ENCODE measurements at regions not wholly inside any gene's neighbourhood (a gene's known extent, or its start where the extent isn't known, plus 50 kb on each side); places are given as distances from the start of the nearest gene placed in this dataset.

- Histone ChIP-seq H2AFZ (ENCODE audit: low read depth) (no peak overlapping the region), H3K79me2 (ENCODE audit: insufficient read depth) (no peaks in the 10 kb centered on the region), H3K27ac (ENCODE audit: low read depth in 2 of 2, low read length in 1 of 2) (no peak overlapping the region), H3F3A (replicated peaks; ENCODE audit: insufficient read depth) (no peaks in the 10 kb centered on the region), H3K4me3 (ENCODE audit: low read depth in 2 of 2, low read length in 1 of 2) (no peak overlapping the region), H3K9me3 (no peaks in the 10 kb centered on the region), H3K9ac (no peak overlapping the region), H3K4me1 (ENCODE audit: control insufficient read depth in 1 of 2, insufficient read depth in 2 of 2, low read depth in 1 of 2, low read length in 1 of 2) (no peaks in the 10 kb centered on the region), H4K20me1 (ENCODE audit: insufficient read depth) (no peaks in the 10 kb centered on the region), H3K36me3 (replicated peaks in 1 of 2; ENCODE audit: control insufficient read depth in 1 of 2, insufficient read depth in 2 of 2, low read length in 1 of 2) (no peaks in the 10 kb centered on the region), H3K9me2 (no peaks in the 10 kb centered on the region), H3K27me3 (ENCODE audit: insufficient read depth) (no peaks in the 10 kb centered on the region), H3K4me2 (no peak overlapping the region)
- 92% methylated on average over 2 of the region's 7 CpGs for WGBS (ENCODE audit: low lambda C conversion rate)
- ChIA-PET POLR2A (no interaction called here), CTCF (no interaction called here)
- TF ChIP-seq MXI1 (IDR thresholded peaks at IDR 0.05; ENCODE audit: low read depth, low read length): no peak
- no peak for DNase-seq
Observed at GRCh38 chr2:185044323-185044874, 446.1 kb downstream of the ZNF804A start.

- Histone ChIP-seq H4K20me1 (ENCODE audit: insufficient read depth) (no peaks in the 10 kb centered on the region), H3K4me1 (ENCODE audit: control insufficient read depth in 1 of 2, insufficient read depth in 2 of 2, low read depth in 1 of 2, low read length in 1 of 2) (no peaks in the 10 kb centered on the region), H3K9me2 (no peaks in the 10 kb centered on the region), H3K36me3 (replicated peaks in 1 of 2; ENCODE audit: control insufficient read depth in 1 of 2, insufficient read depth in 2 of 2, low read length in 1 of 2) (no peaks in the 10 kb centered on the region), H3K9me3 (no peaks in the 10 kb centered on the region), H2AFZ (ENCODE audit: low read depth) (no peak overlapping the region), H3F3A (replicated peaks; ENCODE audit: insufficient read depth) (no peaks in the 10 kb centered on the region), H3K27me3 (ENCODE audit: insufficient read depth) (no peaks in the 10 kb centered on the region), H3K4me2 (no peak overlapping the region), H3K4me3 (ENCODE audit: low read depth in 2 of 2, low read length in 1 of 2) (no peak overlapping the region), H3K9ac (no peak overlapping the region), H3K79me2 (ENCODE audit: insufficient read depth) (no peaks in the 10 kb centered on the region), H3K27ac (ENCODE audit: low read depth in 2 of 2, low read length in 1 of 2) (no peak overlapping the region)
- POLR2A ChIA-PET: no interaction called here
- TF ChIP-seq EP300 (IDR thresholded peaks at IDR 0.05; ENCODE audit: borderline replicate concordance in 1 of 2, low read depth in 1 of 2, low read length in 1 of 2) (no peak), NRF1 (IDR thresholded peaks at IDR 0.05; ENCODE audit: low read depth, low read length) (no peak), ELF1 (IDR thresholded peaks at IDR 0.05) (no peak), FOSL2 (IDR thresholded peaks at IDR 0.05; ENCODE audit: borderline replicate concordance, low read depth) (no peak), TEAD4 (IDR thresholded peaks at IDR 0.05; ENCODE audit: borderline replicate concordance, insufficient read depth) (no peak), USF2 (IDR thresholded peaks at IDR 0.05; ENCODE audit: borderline replicate concordance, low read depth, low read length) (no peak), RXRA (IDR thresholded peaks at IDR 0.05; ENCODE audit: borderline replicate concordance, low read depth) (no peak), MEF2A (IDR thresholded peaks at IDR 0.05; ENCODE audit: borderline replicate concordance, low read depth) (no peak), RAD21 (IDR thresholded peaks at IDR 0.05; ENCODE audit: low read length) (no peak), SMC3 (IDR thresholded peaks at IDR 0.05; ENCODE audit: low read depth, low read length) (no peak), CTCF (IDR thresholded peaks at IDR 0.05) (no peak), TAF1 (IDR thresholded peaks at IDR 0.05; ENCODE audit: borderline replicate concordance, low read depth, low read length) (no peak), EZH2phosphoT487 (IDR thresholded peaks at IDR 0.05; ENCODE audit: borderline replicate concordance, low read depth) (no peak), SIN3A (IDR thresholded peaks at IDR 0.05; ENCODE audit: borderline replicate concordance, low read depth, low read length) (no peak), RCOR1 (IDR thresholded peaks at IDR 0.05; ENCODE audit: low read length) (no peak), YY1 (IDR thresholded peaks at IDR 0.05; ENCODE audit: low read depth) (no peak), NFIC (IDR thresholded peaks at IDR 0.05; ENCODE audit: borderline replicate concordance) (no peak), RFX5 (IDR thresholded peaks at IDR 0.05; ENCODE audit: low read length) (no peak), GABPA (IDR thresholded peaks at IDR 0.05; ENCODE audit: low read depth) (no peak)
- DNase-seq: no peak
- CTCF ChIA-PET: no interaction called here
- WGBS (ENCODE audit: low lambda C conversion rate): 40% methylated on average over 2 of the region's 2 CpGs
Observed at GRCh38 chr2:185050804-185051203, 452.5 kb downstream of the ZNF804A start.
